HG03457 (cell line): ENCODE measurements at regions not wholly inside any gene's neighbourhood (a gene's known extent, or its start where the extent isn't known, plus 50 kb on each side); places are given as distances from the start of the nearest gene placed in this dataset.
A peak's percentile ranks its signal among the peaks of the same experiment; 100 is the strongest.

Experiments
- ATAC-seq: cut with Tn5 transposase; IDR thresholded peaks from one replicate; pipeline ENCODE4 v1.9.1; 2021; ENCODE audit warnings: moderate number of reproducible peaks; ENCODE audit not compliant: unreplicated experiment

DNA sequence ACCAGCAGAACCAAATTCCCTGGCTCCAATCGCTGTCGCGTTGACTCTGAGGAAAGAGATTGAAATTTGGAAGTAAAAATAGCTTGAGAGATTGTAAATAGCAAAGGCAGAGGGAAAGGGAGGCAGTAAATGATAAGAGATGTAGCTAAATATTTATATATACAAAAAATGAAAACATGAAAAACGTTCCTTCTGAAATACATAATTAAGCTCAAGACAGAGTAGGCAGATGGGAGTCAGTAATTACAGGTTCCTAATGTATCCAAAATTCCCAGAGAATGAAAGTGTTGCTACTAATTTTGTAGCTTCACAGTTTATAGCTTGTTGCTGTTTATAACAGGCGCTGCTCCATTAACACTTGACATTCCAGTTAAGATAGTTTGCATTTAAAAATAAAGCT is 648.7 kb downstream of the KCNA4 start:
- ATAC-seq: no peak

DNA sequence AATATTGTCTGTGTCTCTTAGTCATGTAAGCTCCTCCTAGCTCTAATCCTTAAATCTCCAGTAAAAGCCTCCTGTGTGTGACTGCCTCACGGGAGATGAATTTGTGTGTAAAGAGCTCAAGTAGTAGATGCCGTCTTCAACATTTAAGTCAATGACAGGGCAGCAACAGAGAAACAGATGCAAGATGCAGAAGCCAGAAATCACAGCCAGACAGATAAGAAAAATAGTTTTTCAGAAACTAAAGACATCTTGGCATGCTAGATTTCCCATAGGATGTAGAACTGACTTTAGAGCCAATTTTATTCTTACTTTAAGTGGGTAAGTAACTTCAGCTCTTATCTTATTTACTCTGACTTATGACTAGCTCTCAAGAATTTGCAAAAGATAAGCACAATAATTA is 652.8 kb downstream of the KCNA4 start:
- no peak for ATAC-seq

DNA sequence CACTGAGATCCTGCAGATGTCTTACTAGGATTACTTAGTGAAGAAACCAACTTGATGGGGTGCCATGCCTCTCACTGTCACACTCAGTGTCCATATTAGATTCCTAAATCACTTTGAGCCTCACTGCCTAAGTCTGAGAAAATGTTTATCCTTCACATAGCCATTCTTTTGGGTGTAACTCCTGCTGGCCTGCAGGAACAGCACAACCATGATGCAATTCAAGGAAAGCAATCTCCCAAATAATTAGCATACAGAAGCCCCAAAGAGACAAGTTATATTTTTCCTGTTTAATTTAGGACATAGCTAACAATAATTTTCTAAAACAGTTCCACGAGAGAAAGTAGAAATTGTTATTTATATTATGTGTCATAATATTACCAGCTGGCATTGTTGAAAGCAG is 655.5 kb downstream of the KCNA4 start:
- ATAC-seq: no peak

DNA sequence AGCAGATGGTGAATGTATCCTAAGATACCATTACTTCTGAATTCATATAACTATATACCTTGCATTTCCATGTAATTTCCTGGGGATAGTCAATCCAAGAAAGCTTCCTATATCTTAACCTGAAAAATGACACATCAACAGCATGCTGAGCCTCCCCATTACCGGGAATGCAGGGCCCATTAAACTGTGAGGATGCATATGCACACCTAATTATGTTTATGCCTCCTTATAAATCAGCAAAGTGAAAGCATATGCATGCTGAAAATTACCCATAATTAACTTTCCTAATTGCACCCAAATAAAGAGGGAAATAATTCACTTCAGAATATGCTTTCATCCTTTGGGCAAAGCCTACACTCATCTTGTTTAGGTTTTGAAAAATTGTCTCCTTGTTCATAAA is 663.0 kb downstream of the KCNA4 start:
- no peak for ATAC-seq

DNA sequence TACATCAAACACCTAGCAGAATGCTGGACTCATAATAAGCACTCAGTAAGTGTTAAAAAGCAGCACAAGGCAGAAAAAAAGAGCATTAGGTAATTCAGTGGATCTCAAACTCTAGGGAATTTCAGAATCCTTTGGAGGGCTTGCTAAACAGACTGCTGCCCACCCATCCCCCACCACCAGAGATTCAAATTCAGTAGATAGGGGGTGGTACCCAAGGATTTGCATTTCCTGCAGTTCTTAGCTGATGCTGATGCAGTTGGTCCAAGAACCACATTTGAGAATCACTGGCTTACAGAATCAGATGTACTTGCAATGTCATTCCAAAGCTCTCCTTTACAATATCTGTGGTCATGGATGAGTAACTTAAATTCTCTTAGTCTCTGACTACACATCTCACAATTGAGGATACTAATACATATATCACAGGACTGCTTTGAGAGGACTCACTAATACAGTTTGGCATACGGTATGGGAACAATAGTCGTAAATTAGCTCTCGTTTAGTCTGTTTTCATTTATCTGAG is 664.5 kb downstream of the KCNA4 start:
- ATAC-seq: no peak

DNA sequence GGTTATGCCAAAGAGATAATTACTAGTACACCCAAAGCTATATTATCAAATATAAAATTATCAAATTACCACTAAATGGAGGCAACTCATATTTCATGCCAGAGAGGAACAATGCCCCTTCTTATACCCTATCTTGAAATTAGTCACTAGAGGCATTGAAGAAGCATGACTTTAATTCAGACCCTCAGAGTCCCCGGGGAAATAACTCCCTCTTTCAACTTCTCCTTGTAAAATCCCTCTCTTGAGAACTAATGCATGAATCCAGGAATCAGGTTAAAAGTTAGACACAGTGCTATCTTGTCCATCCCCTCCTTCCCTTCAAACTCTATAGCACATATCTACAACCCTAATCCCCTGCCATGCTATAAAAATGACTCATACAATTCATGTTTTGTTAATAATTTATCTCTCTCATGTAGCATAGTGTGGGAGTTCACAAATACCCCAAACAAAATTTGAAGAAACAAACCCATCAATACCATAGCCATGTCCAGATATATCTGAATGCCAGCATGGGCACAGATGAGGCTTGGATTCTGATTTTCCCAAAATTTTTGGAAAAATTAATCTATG is 665.4 kb downstream of the KCNA4 start:
- no peak for ATAC-seq

DNA sequence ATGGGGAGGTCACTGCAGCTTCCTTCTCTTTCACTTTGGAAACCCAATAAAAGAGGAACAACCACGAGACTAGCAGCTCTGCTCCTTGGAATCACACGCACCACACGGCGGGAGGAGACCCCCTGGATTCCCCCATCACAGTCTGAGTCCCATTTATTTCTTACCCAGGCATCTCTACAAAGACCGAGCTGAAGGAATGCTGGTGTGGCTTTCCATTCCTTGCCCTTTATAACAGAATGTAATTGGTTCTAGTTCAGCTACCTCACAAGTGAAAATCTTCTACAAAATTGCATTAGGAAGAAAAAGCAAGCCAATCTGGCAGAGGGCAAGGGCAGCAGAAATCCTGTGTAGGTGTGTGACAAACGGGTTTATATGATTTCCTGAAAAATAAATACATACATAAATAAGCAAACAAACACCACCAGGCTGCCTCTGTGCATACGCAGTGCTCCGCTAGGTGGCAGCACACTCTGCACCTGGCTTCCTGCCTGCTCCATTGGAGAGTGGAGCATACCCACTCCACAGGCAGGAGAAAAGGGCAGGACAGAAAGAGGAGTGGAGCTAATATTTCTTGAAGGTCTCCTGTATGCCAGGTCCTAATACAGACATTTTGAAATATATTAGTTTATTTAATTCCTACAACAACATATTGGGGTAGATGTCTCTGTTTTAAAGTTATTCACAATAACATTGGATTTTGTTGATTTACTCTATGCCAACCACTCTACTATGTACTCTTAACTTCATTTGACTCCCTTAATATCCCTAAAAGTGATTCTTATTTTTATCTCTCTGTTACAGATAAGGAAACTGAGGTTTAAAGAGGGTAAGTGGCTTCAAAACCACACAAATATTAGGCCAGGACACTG is 673.1 kb downstream of the KCNA4 start:
- no peak for ATAC-seq

DNA sequence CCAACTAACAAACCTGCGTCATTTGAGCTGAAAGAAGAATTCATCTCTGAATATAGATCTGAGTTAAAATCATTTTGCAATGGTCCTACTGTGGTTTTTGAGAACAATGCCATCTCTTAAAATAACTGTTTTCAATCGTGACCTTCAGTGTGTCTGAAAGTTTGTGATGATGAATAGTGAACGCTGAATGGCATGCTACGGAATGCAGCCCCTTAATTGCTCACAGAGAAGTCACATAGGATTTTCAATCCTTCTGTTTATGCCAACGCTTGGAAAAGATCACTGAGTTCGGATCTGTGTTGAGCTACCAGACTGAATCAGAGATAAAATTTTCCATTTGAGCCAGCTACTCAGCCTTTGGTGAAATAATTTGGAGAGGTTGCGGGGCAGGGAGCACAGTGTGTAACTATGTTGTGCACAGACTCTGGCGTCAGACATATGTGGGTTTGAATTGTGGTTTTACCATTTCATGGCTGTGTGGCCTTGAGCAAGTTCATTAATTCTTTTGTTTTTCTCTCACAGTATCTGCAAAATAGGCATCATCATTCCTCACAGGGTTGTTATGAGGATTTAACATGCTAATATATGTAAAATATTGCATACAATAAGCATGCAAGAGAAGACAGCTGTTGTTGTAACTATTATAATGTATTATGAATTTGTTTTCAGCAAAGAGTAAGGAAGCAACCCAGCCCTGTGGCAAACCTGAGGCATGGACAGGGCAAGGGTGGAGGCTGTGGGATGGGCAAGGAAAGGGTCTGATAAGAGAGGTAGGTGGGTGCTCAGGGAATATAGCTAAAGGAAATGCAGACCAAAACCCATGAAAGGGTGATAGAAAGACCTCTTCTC is 679.9 kb downstream of the KCNA4 start:
- ATAC-seq: no peak

DNA sequence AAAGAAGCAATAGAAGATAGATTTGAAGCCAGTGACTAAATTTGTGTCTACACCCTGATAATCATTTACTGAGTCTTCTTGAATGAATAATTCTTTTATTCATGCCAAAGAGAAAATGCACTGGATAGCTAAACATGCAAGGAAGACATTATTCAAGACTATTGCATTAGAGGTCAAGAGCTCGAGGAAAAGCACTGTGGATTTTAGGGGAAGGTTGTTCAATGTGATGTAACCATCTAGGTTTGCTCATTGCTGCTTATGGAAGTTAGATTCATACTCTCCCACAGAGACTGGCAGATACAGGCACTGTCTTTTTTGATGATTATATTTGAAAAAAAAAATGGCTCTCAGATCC is 682.1 kb downstream of the KCNA4 start:
- no peak for ATAC-seq

DNA sequence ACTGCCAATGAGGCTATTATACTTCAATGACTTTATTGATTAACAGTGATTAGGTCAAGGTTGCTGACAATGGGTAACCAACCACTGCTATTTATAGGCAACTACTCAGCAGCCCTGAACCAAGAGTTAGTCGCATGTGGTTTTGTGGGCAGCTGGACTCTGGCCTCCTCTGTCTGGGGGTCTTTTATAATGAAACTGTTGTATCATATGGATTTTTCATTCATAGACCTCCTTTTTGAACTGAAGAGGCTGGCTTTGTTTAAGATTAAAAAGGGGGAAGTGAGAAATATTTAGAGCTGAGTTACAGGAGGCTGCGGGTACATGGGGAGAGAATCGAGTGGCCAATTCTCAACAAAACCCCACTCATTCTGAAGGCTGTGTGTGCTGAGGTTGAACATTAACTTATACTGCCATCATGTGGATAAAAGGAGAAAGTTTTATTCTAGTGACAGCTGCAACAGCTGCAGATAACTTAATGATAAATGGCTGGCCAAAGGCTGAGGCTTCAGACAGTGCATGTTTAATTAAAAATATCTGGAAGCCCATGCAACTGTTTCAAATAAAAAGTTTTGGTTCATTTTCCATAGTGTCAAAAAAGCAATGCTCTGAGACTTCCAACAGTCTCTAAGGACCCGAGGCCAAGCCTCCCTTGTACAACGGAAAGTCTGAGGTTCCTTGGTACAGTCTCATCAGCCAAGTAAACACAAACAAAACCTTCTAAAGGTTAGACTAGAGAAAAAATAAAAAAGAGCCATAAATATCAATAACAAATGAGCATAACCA is 682.6 kb downstream of the KCNA4 start:
- ATAC-seq: peak; percentile 94

DNA sequence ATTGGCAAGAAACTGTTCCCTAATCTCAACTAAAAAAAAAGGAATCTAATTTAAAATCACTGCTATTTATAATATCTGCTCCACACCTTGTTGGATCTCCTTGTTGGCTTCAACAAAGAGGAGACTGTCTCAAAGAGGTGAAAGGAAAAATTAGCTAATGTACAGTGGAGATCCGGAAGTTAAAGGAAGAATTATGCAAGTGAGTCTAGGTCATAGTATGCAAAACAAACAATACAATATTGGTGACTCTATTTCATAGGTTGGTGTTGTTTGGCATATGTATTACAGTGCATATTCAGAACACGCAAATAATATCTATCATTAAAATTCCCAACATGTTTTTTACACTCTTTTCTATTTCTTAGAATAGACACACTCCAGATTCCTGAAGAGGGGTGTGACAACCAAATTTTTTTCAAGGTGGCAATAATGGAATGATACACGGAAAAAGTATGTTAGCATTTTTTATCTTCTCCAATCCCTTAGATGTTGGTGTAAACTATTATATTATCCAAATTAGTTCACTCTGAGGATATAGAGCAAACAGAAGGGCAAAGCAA is 685.3 kb downstream of the KCNA4 start:
- ATAC-seq: no peak

DNA sequence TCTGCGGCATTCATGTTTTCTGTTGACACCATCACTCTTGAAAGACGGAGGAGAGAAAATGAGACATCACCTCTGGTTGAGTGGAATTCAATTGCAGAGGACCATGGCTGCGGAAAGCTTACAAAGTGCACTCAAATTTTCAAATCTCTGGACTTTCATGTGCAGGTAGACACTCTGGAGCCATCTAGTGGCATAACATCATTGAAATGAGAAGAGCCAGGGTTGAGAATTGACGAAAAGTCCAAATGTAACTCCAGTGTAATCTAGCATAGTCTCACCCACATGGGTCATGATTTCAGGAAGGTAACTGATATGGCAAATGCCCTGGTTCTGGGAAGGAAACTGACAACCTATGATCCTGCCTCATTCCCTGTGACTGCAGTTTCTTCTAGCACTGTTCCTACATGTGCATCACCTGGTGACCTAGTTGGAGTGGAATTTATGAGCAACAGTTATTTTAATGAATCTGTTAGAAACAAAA is 687.8 kb downstream of the KCNA4 start:
- no peak for ATAC-seq

DNA sequence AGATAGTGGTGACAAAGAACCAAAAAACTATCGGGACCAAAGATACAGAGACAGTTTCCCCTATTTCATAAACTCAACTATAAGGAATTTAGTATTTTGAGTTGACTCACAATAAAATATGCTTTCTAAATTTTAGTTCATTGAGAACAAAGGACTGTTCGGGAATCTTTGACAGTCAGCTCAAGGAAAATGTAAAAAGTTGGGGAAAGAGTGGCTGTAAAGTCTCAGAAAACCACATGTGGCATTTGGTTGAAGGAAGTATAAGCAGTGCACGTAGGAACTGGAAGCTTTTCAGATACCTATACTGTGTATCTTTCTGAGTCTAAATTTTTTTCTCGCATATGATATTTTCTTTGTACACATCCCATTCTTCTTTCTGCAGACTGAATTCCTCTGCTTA is 688.9 kb downstream of the KCNA4 start:
- ATAC-seq: no peak

DNA sequence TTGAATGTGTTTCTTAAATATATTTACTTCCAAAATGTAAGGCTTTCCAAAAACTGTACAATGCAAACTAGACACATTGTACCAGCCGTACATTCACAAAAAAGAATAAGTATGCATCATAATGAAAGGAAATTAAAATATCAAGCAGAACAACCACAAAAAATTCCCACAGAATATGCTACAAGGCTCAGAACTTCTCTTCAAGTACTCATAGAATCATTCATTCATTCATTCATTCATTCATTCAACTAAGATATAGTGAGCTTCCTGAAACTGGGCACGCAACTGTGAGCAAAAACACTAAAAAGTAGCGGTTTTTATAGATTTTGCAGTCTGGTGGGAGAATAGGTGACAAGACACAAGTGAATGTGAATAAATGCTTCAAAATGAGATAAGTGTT is 690.1 kb downstream of the KCNA4 start:
- no peak for ATAC-seq

DNA sequence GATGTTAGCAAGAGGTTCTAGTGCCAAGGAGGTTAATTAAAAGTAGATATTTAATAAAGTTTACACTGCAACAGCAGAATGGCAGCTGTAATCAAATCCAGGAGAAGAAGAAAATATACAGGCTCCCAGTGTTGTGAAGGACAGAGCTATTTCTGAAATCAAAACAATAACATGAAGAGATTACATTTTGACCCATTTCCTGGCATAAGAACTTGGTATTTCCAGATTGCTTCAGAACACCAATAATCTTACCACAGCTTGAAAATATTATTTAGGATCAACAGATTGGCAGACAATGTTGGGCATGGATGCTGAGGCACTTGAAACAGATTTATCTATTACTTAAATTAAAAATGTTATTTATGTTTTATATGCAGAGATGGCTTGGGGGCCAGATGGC is 692.5 kb downstream of the KCNA4 start:
- no peak for ATAC-seq

DNA sequence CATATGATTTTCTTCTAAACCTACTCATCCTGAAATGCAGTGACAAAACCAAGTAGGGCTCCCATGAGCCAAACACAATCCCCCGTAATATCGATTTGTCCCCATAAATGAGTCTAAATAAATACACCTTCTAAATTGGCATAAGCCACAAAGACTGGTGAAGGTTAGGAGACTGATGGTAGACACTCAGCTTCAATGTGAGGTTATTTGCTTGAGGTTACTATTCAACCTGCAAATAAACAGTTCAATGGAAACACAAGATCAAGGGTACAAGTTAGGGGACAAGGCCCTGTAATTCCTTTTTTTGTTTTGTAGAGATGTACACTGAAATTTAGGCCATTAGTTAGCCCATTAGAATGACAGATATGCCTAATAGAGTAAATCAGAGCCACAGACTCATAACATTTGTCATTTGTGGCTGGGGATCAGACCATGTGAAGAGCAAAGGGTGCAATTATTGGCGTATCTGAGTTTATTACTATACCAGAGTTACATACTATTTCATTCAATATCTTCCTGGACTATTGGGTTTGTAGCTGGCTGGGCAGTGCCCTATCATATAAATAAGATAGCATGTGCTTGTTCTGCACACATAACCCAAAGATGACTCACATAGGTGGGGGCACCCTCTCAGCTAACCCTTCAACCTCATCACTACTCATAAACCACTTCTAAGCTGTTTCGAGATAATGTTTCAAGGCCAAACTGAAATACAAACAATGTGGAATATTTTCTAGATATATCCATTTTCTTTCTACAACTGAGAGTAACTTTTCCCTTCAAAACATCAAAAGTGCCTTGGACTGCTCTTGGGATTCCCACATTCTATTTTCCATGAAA is 695.3 kb downstream of the KCNA4 start:
- no peak for ATAC-seq

DNA sequence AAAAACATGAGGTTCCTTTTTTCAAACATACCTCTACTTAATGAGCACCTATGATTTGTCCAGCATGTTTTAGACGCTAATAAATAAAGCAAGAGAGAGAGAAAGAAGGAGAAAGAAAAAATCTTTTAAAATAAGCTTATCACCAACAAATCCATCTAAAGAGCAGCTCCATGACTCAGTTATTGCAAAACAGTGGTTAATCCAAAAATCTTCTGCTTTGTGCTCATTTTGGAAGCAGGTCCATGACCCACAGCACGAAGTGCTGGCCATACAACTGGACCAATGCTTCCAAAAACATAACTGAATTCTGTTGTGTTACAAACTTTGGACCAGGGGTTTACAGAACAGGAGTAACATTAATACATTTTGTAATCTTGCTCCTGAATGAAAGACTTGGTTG is 696.6 kb downstream of the KCNA4 start:
- ATAC-seq: no peak

DNA sequence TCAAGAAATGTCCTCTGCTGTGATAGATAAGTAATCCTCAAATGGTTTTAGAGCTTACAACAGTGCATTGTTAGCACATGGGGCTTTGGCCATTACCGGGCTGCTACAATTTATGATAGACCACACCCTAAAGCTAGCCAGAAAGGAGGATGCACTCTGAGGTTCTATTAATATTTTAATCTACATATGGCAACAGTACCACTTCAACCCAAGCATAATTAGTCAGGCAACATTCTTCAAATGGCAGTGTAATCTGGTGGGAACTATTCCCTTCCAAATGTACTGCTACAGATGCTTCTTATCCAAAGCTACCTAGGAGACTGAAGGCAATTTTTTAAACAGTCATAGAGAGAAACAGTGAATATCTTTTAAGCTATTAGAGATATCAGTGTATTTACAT is 697.6 kb downstream of the KCNA4 start:
- no peak for ATAC-seq

DNA sequence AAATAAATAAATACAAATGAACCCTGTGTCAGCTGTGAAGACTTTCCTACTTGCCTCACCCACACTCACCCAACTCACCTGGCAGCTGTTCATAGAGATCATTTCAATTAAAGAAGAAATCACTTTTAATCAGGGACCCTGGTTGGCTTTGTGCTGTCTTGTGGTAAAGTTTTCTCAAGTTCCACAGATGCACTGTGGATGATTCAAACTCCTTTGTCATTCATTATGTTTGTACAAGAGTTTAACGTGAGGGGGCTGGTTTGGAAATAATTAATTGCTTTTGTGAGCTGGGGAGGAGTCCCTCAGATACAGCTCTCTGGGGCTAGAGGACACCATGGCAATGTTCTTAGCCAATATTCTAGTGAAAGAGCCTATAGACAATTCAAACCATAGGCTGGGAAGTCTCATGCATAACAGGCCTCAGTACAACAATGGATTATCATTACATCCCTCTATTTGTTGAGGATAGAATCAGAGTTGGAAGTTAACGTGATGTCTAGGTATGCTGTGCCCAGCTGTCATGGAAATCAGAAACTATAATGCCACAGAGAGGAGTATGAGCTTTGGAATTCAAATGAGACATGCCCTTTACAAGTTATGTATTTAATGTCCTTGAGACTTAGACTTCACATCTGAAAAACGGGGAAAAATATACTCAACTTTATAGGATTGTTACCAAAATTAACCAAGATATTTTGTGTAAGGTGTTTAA is 698.5 kb downstream of the KCNA4 start:
- no peak for ATAC-seq
